HS-5 (cell line): ENCODE measurements at regions not wholly inside any gene's neighbourhood (a gene's known extent, or its start where the extent isn't known, plus 50 kb on each side); places are given as distances from the start of the nearest gene placed in this dataset.
A peak's percentile ranks its signal among the peaks of the same experiment; 100 is the strongest.

ENCODE experiments used
- DNase-seq: peaks from one replicate; pipeline ENCODE4 v3.0.0-alpha.2; 2012; ENCODE audit warnings: low read depth

DNA sequence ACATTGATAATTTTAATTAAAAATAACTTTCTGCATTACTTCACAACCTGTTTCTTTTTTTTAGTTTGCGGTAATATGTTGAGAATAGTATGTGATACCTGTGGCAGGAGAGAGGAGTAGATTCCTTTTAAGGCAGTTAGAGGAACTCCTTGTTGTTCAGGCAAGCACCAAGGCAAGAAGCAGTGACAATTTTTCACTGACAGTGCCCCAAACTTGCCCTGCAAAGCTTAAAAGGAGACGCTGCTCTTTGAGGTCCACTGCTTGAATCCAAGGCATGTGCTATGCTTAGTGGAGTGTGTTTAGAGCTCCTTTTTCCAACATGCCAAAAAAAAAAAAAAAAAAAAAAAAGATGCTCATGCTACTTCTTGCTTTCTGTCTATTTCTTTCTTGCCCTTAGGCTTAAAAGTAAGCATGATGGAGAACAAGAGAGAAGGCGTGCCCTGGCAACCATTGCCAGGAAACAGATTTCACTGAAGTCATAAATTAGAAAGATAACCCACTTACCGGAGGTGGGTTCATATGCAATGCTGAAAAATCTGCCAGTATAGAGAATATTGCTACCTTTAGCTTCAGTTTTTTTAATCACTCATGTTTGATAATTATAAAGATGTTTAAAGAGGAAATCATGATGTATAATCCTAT lies 58.3 kb upstream of the DYRK2 start:
- no peak for DNase-seq

DNA sequence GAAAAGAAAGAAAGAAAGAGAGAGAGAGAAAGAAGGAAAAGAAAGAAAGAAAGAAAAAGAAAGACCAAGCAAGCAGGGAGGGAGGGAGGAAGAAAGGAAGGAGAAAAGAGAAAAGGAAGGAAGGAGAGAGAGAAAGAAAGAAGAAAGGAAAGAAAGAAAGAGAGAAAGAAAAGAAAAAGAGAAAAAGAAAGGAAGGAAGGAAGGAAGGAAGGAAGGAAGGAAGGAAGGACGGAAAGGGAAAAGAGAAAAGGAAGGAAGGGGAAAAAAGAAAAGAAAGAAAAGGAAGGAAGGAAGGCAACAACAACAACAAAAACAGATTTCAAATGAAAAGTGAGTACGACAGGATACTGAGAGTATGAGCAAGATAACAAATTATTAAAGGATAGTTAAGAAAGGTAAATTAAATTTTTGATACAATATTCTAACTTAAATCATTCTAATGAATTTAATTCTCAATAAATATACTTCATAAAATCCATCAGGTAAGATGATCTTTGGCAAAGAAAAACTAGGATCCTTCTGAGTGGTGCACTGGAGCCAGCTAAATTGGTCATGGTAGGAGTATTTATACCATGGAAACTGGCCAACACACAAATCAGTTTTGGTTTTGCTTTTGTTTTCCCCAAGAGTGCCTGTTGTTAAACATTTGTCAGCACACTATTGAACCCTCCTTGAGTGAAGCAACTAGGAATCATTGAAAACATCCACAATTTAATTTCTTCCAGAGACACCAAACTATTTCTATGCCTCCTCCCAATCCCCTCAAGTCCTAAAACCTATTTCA lies 56.1 kb upstream of the DYRK2 start:
- DNase-seq = peak; percentile 22

DNA sequence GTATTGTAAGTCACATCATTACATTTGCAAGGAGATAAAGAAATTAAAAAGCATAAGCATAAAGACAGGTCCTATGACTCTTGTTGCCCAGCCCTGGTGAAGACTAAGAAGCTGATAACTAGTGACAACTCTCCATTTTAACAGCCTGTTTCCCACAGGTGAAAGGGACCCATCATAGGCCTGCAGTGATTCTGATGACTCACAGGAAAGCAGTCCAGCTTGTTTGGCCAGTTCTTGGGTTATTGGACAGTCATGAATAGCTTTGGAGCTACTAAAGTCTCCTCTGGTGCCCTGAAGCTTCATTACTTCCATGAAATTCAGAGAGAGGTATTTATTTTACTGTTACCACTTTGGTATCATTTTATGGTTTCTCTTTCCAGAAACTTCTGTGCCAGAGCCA lies 55.5 kb upstream of the DYRK2 start:
- no peak for DNase-seq

DNA sequence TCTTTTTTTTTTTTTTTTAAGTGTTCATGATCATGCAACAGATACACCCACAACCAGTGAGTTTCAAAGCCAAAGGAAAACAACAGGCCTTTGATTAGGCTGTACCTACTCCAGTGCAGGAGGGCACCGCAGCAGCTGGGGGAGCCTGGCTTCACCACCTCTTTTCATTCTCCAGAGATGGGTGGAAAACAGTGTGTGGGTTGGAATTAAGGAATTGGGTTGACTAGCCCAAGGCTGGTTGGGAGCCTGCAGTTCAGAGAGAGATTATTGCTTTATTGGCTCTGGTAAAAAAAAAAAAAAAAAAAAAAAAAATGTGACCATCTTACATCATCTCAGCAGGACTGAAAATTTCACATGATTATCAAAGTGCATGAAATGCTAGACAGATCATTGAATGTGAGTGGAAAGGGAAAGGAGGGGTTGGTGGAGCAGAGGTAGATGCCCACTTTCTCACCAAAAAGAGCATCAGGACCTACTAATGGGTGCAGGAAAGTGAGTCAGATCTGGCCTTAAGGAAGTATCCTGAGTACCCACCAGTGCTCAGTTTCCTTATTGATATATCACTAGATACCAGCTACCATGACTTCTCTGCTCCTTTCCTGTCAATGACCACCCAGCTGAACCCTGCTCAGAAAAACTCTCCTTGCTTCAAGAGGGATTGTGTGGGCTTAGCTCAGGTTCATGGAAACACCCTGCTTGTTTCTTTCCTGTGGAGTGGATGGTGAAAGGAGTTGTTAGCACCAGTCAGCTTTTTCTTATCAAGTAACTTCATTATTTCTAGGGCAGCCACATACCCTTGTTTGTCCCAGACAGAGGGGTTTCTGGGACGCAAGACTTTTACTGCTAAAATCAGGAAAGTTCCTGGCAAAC lies 54.8 kb upstream of the DYRK2 start:
- no peak for DNase-seq

DNA sequence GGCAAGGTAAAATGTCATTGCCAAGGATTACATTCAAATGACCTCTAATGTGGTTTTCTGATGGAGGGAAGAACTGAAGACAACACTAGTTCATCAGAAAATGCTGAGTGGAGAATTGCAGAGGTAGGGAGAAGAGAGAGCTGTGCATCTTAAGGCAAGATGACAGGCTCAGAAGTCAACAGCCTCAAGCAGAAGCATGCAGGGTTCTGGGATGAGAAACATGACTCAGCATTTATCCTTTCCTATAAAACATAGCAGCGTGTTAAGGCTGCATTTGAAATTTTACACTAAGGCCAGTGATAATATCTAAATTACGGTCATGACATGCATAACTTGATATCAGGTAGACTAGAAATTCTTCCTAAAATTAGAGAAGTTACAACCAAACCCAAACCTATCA lies 53.7 kb upstream of the DYRK2 start:
- no peak for DNase-seq

DNA sequence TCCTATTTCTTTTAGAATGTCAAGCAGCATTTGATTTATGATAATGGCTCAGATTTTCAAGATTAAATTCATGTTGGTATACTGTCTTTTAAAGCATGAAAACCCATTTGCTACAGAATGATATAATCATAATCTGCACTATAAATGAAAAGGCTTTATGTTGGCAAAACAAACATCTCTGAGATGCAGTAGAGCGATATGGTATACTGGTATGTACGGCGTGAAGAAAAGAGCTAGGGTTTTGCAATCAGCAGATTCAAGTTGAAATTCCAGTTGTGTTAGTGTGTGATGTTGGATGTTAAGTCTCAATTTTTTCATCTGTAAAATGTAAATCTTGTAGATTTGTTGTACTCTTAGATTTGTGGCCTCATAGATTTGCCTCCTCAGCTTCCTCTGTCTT lies 53.2 kb upstream of the DYRK2 start:
- DNase-seq = no peak

DNA sequence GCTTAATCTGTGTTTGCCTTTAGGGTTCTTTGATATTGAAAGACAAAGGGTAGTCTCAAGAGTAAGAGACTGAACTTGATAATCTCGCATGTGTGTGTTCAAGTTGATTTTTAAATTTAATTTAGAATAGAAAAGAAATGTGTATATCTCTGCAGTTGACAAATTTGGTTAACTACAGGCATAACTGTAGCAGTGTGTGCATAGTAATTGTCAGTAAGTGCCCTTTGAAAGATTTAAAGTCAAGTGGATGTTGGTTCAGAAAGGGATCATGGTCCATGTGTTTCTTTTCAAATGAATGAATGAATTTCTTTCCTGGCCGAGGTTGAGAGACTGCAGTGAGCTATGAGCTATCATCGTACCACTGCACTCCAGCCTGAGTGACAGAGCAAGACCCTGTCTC lies 49.9 kb upstream of the DYRK2 start:
- DNase-seq = no peak
